ENCODE measurements at regions not wholly inside any gene's neighbourhood (a gene's known extent, or its start where the extent isn't known, plus 50 kb on each side); places are given as distances from the start of the nearest gene placed in this dataset.

- no peak for TF ChIP-seq CTCF (IDR thresholded peaks at IDR 0.05; ENCODE audit: extremely low read depth, missing control alignments)
- no peak for DNase-seq (ENCODE audit: low spot score)
Observed at GRCh38 chr11:76298255-76298654, 82.7 kb downstream of the THAP12 start.

- no peak for TF ChIP-seq CTCF (IDR thresholded peaks at IDR 0.05; ENCODE audit: extremely low read depth, missing control alignments)
- DNase-seq (ENCODE audit: low spot score): no peak
Observed at GRCh38 chr11:76296731-76297542, 84.0 kb downstream of the THAP12 start.

GRCh38 chr11:76293189-76293631 lies 86.9 kb upstream of the WNT11 start:
- DNase-seq (ENCODE audit: low spot score): peak; percentile 41
- no peak for TF ChIP-seq CTCF (IDR thresholded peaks at IDR 0.05; ENCODE audit: extremely low read depth, missing control alignments)

- DNase-seq (ENCODE audit: low spot score): no peak
- no peak for TF ChIP-seq CTCF (IDR thresholded peaks at IDR 0.05; ENCODE audit: extremely low read depth, missing control alignments)
Observed at GRCh38 chr11:76292583-76293188, 86.4 kb upstream of the WNT11 start.

GRCh38 chr11:76291576-76292526 lies 85.5 kb upstream of the WNT11 start:
- no peak for DNase-seq (ENCODE audit: low spot score)
- no peak for TF ChIP-seq CTCF (IDR thresholded peaks at IDR 0.05; ENCODE audit: extremely low read depth, missing control alignments)

GRCh38 chr11:76288166-76288980 lies 82.1 kb upstream of the WNT11 start:
- TF ChIP-seq CTCF (IDR thresholded peaks at IDR 0.05; ENCODE audit: extremely low read depth, missing control alignments): peak; percentile 7
- DNase-seq (ENCODE audit: low spot score): no peak

All from GM20000 (cell line).